NOMO-1 treated with DMSO at 0.1 percent for 48 hours (cell line): ENCODE measurements at regions not wholly inside any gene's neighbourhood (a gene's known extent, or its start where the extent isn't known, plus 50 kb on each side); places are given as distances from the start of the nearest gene placed in this dataset.
"Not testable (repeated sequence)": the region's sequence is repeated elsewhere in the genome, so short reads cannot be mapped to it uniquely, and the experiment has no call there.

Source experiments
- DNase-seq: peaks from one replicate; lab custom pipeline; 2025; ENCODE audit not compliant: unreplicated experiment; lab: John Stamatoyannopoulos, UW

DNA sequence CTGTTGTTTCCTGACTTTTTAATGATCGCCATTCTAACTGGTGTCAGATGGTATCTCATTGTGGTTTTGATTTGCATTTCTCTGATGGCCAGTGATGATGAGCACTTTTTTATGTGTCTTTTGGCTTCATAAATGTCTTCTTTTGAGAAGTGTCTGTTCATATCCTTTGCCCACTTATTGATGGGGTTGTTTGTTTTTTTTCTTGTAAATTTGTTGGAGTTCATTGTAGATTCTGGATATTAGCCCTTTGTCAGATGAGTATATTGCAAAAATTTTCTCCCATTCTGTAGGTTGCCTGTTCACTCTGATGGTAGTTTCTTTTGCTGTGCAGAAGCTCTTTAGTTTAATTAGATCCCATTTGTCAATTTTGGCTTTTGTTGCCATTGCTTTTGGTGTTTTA is 1378.7 kb downstream of the FSCB start:
- DNase-seq: not testable (repeated sequence)

- not testable (repeated sequence) for DNase-seq
Measured at GRCh38 chr14:43127874-43128273, 1379.2 kb downstream of the FSCB start.

DNA sequence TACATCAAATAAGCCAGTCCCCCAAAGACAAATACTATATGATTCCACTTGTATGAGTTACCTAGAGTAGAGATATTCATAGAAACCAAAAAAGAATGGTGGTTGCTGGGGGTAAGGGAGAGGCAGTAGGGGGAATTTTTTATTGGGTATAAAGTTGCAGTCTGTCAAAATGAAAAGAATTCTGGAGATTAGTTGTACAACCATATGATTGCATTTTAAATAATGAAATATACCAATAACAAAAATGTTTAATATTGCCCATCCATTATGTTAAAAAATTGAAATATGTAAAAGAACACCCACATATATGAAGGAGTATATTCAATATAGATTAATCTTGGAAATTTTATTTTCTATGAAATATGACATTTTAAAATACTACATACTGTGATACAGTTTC is 1383.5 kb downstream of the FSCB start:
- DNase-seq: no peak

DNA sequence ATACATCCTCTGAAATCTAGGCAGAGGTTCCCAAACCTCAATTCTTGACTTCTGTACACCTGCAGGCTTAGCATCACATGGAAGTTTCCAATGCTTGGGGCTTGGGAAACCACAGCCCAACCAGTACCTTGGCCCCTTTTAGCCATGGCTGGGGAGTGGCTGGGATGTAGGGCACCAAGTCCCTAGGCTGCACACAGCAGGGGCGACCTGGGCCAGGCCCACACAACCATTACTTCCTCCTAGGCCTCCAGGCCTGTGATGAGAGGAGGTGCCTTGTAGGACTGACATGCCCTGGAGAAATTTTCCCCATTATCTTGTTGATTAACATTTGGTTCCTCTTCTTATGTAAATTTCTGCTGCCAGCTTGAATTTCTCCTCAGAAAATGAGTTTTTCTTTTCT is 1387.4 kb downstream of the FSCB start:
- no peak for DNase-seq

GRCh38 chr14:43116341-43116740 is 1390.7 kb downstream of the FSCB start:
- DNase-seq: no peak

DNA sequence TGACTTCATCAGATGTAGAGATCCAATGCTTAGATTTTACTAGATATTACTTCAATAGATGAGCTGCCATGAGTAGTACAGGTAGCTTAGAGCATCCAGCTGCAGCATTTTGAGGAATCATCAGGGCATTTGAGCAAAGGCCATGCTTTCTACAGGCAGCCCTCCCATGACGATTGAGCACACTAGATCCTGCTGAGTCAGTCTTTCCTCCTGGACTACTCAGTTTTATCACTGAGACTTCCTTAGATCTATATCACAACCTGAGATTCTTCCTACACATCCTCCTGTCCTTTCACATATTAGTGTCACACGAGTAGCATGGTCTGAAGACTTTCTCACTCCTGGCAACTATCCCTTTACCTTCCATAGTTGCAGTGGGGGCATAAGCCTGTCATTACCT is 1401.8 kb downstream of the FSCB start:
- no peak for DNase-seq

GRCh38 chr14:43090380-43090779 is 1416.7 kb downstream of the FSCB start:
- no peak for DNase-seq

GRCh38 chr14:43087666-43088065 is 1419.4 kb downstream of the FSCB start:
- no peak for DNase-seq

DNA sequence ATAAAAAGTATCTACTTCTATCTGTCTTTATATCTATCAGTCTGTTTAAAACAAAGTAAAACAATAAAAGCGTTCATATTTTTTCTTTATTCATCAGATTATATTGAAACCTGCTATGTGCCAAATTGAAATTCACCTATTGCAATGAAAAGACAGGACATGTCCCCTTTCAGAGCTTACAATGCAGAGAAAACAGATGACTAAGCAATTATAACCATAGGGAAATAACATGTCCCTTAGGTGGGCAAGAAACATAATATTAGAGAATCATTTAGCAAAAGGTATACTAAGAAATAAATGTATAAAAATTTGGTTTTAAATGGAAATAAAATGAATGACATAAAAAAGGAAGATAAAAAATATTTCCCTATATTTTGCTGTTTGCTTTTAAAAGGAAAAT is 1421.3 kb downstream of the FSCB start:
- no peak for DNase-seq

- not testable (repeated sequence) for DNase-seq
Measured at GRCh38 chr14:43067372-43067771, 1439.7 kb downstream of the FSCB start.

DNA sequence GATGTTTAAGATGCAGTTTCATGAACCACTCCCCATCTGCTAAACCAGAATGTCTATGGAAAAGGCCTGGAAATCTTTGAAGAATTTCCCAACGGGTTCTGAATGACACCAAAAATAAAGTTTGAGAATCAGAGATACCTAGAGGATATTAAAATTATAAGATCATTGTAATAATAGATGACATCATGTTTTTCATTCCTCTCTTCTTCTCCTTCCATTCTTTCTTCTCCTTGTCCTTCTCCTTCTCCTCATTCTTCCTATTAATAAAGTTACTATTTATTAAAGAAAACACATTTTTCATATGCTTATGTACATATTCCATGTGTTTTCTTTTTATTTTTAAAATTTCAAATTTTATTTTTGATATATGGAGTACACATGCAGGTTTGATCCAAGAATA is 1449.4 kb downstream of the LRFN5 start:
- DNase-seq: no peak

GRCh38 chr14:43052897-43053296 is 1446.2 kb downstream of the LRFN5 start:
- no peak for DNase-seq

DNA sequence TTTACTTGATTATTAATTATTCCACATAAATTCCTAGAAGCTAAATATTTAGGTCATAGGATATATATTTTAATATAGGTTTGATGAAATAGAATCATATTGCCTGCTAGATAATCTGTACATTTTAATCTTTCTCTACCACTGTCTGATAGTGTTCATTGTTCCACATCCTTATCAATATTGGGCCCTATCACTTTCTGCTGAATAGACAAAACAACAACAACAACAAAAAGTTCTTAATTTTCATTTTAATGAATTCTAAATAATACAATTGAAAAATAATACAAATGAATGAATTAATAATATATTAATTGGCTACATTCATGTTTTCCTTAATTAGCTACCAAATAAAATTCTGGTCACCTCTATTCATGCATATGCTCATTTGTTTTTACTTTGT is 1437.2 kb downstream of the LRFN5 start:
- DNase-seq: no peak

DNA sequence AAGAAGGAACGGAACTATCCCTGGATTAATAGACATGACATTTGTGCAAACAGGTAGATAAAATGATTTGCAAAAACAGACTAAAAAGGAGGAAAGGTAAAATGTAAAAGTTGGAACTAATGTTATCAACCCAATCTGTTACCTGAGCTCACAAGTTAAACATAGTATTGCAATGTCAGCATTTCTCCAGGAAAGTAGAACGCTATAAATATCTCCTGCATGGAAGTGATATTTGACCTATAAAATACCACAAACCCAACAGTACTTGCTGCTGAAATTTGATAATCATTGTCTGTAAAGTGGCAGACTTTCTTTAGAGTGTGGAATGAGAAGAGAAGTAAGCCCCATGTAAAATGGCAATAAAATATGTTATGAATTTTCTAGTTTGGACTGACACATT is 1435.7 kb downstream of the LRFN5 start:
- no peak for DNase-seq

DNA sequence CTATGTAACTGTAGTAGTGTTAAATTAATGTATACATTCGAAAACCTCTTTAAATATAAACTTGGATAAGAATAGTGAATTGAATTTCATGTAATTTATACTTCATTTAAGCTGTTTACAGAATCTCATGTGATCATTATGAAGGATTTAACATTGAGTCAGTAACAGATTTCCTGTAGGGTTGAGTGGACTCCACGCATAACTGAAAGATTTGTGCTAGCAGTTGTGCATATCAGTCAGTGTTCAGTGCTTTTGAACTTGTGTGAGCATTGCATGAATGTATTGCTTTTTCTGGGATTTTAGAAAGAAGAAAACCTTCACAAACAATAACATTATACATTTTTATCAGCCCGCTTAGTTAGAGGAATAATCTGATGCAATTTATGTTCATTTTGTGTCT is 1435.3 kb downstream of the LRFN5 start:
- DNase-seq: no peak

DNA sequence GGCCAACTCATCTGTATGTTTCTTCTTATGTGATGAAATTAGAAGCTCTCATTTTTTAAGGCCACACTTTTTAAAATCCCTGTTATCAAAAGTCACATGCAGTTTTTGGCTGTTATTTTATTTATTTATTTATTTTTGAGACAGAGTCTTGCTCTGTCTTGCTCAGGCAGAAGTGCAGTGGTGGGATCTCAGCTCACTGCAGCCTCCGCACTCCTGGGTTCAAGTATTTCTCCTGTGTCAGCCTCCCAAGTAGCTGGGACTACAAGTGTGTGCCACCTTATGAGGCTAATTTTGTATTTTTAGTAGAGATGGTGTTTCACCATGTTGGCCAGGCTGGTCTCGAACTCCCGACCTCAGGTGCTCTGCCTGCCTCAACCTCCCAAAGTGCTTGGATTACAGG is 1434.5 kb downstream of the LRFN5 start:
- DNase-seq: no peak

- DNase-seq: no peak
Measured at GRCh38 chr14:43039881-43040280, 1433.2 kb downstream of the LRFN5 start.

- no peak for DNase-seq
Measured at GRCh38 chr14:43031598-43031997, 1424.9 kb downstream of the LRFN5 start.

DNA sequence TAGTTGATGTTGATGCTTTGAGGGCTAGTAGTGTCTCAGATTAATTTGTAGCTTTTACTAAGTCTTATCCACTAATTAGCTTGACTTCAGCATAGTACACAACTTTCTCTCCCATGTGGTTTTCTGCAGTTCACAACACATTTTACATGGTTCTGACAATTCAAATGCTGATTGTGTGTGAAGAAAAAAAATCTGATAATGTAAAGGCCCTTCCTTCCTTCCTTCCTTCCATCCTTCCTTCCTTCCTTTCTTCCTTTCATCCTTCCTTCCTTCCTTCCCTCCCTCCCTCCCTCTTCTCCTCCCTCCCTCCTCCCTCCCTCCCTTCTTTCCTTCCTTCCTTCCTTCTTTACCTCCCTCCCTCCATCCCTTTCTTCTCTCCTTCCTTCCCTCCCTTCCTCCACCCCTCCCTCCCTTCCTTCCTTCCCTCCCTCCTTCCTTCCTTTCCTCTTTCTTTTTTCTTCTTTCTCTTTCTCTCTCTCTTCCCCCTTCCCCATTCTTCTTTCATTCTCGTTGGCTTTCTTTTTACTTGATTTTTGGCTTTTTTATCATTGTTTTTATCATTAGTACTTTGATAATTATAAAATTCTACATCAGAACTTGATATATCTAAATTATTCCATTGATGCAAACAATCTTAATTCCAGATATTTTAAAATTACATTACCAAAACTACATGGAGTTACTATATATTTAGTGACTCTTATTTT is 1415.6 kb downstream of the LRFN5 start:
- DNase-seq: no peak

- no peak for DNase-seq
Measured at GRCh38 chr14:43019826-43020225, 1413.2 kb downstream of the LRFN5 start.

DNA sequence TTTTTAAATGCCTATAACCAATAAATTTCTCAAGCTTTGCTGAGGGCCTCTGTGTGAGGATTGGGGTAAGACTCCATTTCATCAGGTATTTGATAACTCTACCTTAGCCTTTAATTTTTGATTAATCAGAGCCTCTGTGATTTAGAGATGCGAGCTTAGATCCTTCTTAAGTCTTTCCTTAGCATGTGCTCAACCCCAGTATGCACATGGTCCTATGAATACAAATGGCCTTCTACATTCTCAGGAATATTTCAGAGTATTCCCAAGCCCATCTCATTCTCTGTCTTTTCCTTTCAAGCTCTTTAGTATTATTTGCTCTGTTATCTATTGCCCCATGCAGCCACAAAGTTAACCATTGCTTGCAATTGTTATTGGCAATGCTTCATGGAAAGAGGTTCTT is 1407.7 kb downstream of the LRFN5 start:
- DNase-seq: no peak

GRCh38 chr14:43012817-43013216 is 1406.1 kb downstream of the LRFN5 start:
- no peak for DNase-seq

GRCh38 chr14:43005807-43006206 is 1399.1 kb downstream of the LRFN5 start:
- no peak for DNase-seq
